Stimulated activated CD4-positive, alpha-beta T cell treated with anti-CD3 and anti-CD28 coated beads, Interleukin-15, amount 100 ng/mL, for 1 hour (primary cell): ENCODE measurements at regions not wholly inside any gene's neighbourhood (a gene's known extent, or its start where the extent isn't known, plus 50 kb on each side); places are given as distances from the start of the nearest gene placed in this dataset.

Experiments
- DNase-seq, 2 donors: peaks; one replicate each; pipeline ENCODE4 v3.0.0-alpha.2; 2020; ENCODE audit warnings: low read depth in 1 of 2, low spot score in 1 of 2

- DNase-seq, result no peak
Observed at GRCh38 chr21:25054689-25055088, 552.6 kb downstream of the MRPL39 start.

DNA sequence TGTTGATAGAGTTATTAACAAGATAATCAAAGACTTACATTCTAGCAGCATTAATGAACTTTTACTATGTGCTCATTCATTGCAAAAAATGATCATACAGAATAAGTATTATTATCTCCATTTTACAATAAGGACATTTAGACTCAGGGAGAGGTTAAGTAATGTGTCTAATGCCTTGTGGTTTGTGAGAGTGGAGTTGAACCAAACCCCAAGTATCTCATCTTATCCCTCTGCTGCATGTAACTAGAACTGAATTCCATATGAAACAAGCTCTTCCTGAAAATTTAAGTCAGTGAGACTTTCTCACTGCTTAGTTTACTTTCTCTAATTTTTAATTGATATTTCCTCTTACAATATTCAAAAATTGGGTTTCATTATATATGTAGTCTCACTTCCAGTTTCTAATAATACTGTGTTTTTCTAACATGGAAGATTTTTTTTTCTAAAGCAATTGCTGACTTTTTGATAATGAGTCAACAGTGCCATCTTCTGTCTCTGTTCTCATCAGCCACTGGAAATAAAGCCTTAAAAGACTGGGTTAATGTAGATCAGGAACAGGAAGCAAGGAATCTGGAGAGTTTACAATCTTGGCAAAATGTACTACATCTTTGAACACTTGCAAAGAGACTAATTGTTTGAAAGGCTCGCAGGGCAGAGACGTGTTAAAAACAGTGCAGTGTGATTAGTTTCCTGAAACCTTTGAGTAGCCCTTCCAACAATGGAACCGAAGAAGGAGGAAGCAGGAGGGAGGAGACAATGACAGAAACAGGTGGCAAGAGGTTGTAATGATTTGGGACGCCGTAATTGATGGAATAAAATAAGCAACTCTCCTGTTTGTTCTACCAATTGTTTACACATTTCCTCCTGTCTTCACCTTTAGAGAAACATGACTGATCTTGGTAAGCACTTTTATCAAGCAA, 567.6 kb downstream of the MRPL39 start:
- no peak for DNase-seq

GRCh38 chr21:25036775-25037174, 570.5 kb downstream of the MRPL39 start:
- DNase-seq, result no peak

DNA sequence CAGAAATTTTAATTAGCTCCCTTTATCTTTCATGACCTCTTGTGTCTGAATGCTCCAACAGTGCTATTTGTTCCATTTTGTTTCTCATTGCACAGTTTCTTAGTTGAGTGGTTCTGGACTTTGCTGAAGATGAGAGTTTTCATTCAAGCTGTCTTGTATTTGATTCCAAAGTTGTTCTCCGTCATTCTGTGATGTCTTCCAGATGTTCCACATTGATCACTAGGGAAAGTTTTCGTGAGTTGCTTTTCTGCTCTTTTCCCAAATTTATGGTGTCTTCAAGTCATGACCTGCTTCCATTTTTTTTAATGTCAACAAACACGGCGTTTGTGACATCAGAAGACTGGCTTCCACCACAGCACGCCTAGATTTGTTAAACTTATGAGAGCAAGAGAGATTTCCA, 575.5 kb downstream of the MRPL39 start:
- no peak for DNase-seq

DNA sequence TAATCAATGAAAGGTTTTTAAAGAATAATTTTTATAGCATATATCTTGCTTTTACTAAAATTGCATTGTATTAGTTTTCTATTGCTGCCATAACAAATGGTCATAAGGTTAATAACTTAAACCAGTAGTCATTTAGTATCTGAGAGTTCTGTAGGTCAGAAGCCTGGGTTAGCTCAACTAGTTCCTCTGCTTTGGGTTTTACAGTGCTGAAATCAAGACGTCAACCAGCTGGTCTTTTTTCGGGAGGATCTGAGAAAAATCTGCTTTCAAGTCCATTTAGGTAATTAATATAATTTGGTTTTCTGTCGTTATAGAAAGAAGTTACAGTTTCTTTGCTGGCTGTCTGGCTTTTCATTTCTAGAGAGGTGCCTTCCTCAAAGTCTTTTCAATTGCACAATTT, 577.7 kb downstream of the MRPL39 start:
- no peak for DNase-seq

DNA sequence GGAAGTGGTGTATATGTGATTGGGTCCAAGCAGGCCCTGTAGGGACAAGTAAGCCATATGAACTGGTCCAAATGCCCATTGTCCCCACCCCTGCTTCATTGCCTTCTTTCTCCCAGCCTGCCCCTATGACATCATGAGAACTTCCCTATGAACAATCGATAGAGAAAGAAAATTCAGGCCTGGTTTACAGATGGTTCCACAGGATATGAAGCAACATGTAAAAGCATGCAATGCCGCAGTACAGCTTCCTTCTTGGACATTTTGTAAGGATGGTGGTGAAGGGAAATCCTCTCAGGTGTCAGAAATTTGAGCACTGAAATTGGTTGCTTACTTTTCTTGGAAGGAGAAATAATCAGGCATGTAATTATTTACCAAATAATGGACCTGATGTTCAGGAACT, 581.7 kb downstream of the MRPL39 start:
- no peak for DNase-seq

- no peak for DNase-seq
Observed at GRCh38 chr21:25024639-25025038, 582.6 kb downstream of the MRPL39 start.

DNA sequence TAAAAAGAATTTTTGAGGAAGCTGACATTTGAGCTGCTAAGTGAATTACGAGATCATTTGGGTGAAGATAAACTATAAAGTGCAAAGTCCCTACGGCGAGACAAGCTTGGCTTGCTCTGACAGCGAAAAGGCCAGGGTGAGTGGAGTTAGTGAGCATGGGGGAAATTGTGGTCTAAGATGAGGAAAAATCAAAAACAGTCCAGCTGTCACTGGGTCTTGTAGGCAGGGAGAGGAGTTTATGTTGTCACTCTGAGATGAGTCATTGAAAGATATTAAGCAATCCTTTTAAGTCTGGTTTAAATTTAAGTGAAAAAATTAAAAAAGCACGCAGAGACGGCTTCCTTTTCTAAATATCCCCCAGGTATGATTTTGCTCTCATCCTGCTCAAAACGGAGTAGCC, 601.9 kb downstream of the MRPL39 start:
- DNase-seq, result no peak

DNA sequence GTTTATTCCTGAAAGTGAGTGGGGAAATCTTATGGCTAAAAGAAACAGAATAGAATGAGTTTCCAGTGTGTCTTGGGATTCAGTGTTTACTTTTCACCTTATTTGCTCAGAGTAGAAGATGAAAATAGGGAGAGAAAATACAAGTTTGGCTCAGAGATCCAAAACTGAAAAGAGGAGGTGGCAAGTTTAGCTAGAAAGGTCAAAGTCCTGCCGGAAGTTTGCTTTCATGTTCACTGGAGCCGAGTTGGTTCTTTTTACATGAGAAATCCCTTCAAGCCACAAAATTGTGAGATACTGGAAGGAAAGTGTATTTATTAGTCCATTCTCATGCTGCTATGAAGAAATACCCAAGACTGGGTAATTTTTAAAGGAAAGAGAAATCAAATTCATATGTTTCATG, 604.6 kb downstream of the MRPL39 start:
- DNase-seq, result no peak

DNA sequence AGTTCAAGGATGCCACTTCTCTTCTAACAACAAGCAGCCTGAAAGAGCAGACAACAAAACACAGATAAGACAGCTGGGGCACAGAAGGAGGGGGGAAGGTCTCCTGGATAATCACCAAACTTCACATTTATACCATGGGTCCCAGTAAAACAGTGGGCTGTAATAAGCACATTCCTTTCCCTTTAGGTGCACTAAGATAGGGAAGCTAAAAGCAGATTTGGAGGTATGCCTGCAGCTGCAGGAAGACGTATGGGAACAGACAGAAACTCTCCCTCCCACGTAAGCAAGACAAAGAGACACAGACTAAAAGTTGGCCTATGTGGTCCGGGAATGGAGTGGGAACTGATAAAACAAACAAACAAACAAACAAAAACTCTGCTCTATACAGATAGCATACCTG, 612.1 kb downstream of the MRPL39 start:
- no peak for DNase-seq

- no peak for DNase-seq
Observed at GRCh38 chr21:24994717-24995116, 612.6 kb downstream of the MRPL39 start.

- no peak for DNase-seq
Observed at GRCh38 chr21:24989516-24989915, 617.8 kb downstream of the MRPL39 start.

GRCh38 chr21:24988941-24989340, 618.3 kb downstream of the MRPL39 start:
- DNase-seq, result no peak

DNA sequence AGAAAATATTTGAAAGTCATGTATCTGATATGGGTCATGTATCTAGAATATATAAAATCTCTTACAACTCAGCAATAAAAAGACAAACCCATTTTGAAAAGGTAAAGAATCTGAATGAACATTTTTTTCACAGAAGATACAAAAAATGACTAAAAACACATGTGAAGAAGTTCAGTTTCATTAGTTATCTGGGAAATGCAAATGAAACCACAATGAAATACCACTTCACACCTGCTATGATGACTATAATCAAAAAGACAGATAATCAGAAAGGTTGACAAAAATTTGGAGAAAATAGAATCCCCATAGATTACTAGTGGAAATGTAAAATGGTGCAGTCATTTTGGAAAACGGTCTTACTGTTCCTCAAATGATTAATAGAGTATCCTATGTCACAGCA, 631.0 kb downstream of the MRPL39 start:
- no peak for DNase-seq

GRCh38 chr21:24969068-24969467, 638.2 kb downstream of the MRPL39 start:
- no peak for DNase-seq

GRCh38 chr21:24955275-24955961, 651.9 kb downstream of the MRPL39 start:
- DNase-seq, result no peak

DNA sequence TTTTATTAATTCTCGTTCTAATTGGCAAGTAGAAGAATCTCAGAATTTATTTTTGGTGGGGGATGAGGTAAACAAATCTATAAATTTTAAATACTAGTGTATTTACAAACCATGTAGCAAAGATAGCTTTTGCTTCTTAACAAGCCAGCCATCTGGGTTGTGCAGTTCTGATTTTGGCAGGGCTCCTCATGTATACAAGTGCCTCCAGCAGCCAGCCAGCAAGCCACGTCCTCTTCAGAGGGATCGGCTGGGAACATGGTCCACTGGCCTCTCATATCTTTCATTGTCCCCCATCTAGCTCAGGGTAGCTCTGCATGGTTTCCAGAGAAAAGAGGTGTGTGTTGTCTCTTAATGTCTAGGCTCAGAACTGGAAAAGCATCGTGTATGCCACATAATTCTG, 659.1 kb downstream of the MRPL39 start:
- DNase-seq, result no peak

DNA sequence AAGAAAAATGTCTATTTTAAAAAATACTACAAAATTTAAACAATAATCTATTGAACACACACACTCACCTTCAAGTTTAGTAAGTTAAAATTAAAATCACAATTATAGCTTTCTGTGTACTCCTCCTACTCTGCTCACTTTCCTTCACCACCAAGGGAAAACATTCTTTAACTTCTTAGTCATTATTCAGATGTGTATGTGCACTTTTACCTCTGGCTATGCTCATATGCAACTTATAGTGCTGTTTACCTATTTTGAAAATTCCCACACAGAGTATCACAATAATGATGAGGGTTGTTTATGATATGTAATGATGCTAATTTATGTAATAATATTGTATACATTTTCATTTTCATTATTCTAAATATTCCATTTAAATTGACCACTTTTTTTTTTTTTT, 661.4 kb downstream of the MRPL39 start:
- no peak for DNase-seq

DNA sequence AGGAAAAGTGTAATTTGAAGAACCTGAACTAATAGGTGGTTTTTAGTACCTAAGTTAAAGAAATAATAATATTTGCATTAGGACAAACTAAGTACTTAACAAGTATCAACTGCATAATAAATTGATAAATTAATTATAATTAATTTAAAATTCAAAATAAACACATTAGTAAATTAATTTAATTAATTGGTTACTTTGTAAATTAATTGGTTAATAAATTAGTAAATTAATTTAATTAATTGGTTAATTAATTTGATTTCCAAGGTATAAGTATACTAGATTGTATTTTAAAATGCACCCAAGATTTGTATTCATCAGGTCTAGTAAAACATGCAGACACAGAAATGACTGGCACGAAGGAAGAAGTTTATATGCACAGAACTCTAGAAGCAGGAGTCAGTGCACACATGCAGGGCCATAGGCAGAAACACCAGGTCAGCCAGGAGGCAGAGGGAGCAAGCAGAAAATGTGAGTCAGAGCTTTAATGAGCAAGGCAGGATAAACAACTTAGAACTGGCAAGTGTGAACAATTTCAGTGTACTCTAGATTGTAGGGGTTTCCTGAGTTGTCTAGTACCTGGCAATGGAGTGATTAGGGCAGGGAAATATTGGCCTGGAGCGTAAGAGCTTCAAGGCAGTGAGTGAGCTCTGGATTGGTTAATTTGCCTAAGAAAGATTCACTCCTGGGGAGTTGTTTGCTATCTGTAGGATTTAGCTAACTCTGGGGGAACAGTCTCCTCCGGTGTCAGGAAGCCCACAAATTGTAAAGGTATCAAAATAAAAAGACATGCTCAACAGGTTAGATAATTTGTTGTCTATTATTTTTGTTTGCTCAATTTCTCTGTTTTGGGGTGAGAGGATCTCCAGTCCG, 665.7 kb downstream of the MRPL39 start:
- no peak for DNase-seq

DNA sequence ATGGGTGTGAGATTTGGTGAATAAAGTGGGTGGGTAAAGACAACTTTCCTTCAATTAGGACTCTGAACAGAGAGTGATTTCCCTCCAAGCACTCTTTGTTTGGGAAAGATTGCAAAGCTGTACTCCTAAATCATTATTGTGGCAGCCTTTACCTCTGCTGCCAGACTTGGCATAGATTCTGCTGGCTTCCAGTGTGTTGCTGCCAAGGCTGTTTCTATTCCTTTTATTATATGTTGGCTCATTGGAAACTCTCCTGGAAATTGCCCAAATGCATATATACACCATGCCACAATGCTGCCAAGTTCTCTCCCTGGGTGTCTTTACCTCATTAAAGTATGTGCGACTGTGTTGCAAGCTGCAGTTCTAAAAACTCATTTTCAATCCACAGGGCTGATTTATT, 668.0 kb downstream of the MRPL39 start:
- DNase-seq, result no peak

DNA sequence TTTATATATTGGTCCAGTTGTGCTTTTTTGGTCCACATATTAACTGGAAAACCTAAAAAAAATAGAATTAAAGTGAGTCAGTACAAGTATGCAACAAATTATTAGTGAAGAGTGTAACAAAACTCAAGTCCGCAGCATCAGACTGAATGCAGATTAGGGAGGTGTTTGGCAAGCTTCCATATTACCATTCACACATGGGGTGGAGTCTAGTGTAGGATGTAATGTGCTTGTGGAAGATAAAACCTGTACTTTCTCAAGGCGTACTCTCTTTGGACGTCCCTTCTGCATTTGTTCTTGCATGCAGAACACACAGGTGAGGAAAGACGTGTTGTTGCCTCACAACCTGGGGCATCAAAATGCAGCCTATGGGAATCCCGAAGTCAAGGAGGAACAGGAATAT, 668.7 kb downstream of the MRPL39 start:
- no peak for DNase-seq

GRCh38 chr21:24935991-24936390, 671.3 kb downstream of the MRPL39 start:
- DNase-seq, result no peak
